Breast epithelium (tissue), 4 donors: ENCODE measurements at regions not wholly inside any gene's neighbourhood (a gene's known extent, or its start where the extent isn't known, plus 50 kb on each side); places are given as distances from the start of the nearest gene placed in this dataset.

Experiments
- DNase-seq, 2 donors: peaks; one replicate each; pipeline ENCODE4 v3.0.0-alpha.2; 2019; ENCODE audit warnings: low spot score in 2 of 2
- H3K27ac ChIP-seq, 2 donors: fragments of 200-600 bp; sonication (generic) in 1 of 2; one replicate each; pipeline ENCODE4 v1.5.1; 2016 to 2019; ENCODE audit warnings: mild to moderate bottlenecking in 1 of 2
- H3K27me3 ChIP-seq, 2 donors: fragments of 200-600 bp; sonication (generic) in 1 of 2; one replicate each; pipeline versions ENCODE4 v1.5.1 to v1.6.0; 2017 to 2019; ENCODE audit warnings: control low read depth in 1 of 2, mild to moderate bottlenecking in 1 of 2
- H3K36me3 ChIP-seq: fragments of 200-600 bp; one replicate; pipeline ENCODE4 v1.5.1; 2019
- H3K4me1 ChIP-seq, 2 donors: fragments of 200-600 bp; sonication (generic); one replicate each; pipeline ENCODE4 v1.5.1; 2016 to 2019; ENCODE audit warnings: control low read depth in 1 of 2
- H3K4me3 ChIP-seq, 3 donors: fragments of 200-600 bp; sonication (generic); 1 replicate in 2 of 3; 2 replicates in 1 of 3; pipeline ENCODE4 v1.5.1; 2016 to 2019; ENCODE audit warnings: mild to moderate bottlenecking in 3 of 3, moderate library complexity in 2 of 3
- H3K9me3 ChIP-seq, 2 donors: fragments of 200-600 bp; sonication (generic) in 1 of 2; one replicate each; pipeline ENCODE4 v1.5.1; 2016 to 2019; ENCODE audit warnings: control low read depth in 1 of 2
- POLR2A ChIP-seq: fragments of 450-650 bp; IDR thresholded peaks from one replicate; pipeline ENCODE4 v1.6.1; 2016; ENCODE audit warnings: antibody characterized with exemption, mild to moderate bottlenecking, moderate library complexity
- POLR2AphosphoS5 ChIP-seq, 3 donors: sonication (generic); formaldehyde crosslinking; IDR thresholded peaks; one replicate each; pipeline ENCODE4 v1.6.1; 2017; ENCODE audit warnings: antibody characterized with exemption in 3 of 3
- intact Hi-C: fragments of 100-400 bp; cut with DNase I; formaldehyde crosslinking; loops from one replicate; pipeline ENCODE4 v1.15.1; 2023; ENCODE audit warnings: low total_unique reads
- TF ChIP-seq, protein P1 (sequence below), 3 donors: fragments of 450-650 bp; IDR thresholded peaks; one replicate each; pipeline ENCODE4 v1.5.1; 2016 to 2017; ENCODE audit warnings: antibody characterized with exemption in 3 of 3, mild to moderate bottlenecking in 3 of 3, moderate library complexity in 3 of 3

DNA sequence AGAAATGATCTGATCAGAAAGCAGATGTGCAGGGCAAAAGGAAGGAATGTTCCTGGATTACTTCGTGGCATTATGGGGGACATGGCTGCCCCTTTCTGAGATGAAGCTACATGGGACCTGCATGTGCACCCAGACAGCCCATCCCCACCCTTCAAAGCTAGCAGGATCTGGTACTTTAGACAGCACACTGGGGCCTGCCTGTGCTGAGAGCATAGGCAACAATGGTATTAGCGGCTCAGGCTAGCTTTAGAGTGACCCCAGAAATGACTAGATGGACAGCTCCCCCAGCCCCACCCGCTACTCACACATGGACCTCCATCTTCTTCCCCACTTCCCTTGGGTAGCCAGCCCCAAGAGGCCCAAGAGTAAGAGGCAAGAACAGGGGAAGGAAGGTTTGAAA, 61.5 kb upstream of the NFE2L2 start:
- DNase-seq: no peak
- no peaks in the 10 kb centered on the region for H3K36me3 ChIP-seq
- TF ChIP-seq, protein P1, sequence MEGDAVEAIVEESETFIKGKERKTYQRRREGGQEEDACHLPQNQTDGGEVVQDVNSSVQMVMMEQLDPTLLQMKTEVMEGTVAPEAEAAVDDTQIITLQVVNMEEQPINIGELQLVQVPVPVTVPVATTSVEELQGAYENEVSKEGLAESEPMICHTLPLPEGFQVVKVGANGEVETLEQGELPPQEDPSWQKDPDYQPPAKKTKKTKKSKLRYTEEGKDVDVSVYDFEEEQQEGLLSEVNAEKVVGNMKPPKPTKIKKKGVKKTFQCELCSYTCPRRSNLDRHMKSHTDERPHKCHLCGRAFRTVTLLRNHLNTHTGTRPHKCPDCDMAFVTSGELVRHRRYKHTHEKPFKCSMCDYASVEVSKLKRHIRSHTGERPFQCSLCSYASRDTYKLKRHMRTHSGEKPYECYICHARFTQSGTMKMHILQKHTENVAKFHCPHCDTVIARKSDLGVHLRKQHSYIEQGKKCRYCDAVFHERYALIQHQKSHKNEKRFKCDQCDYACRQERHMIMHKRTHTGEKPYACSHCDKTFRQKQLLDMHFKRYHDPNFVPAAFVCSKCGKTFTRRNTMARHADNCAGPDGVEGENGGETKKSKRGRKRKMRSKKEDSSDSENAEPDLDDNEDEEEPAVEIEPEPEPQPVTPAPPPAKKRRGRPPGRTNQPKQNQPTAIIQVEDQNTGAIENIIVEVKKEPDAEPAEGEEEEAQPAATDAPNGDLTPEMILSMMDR (IDR thresholded peaks at IDR 0.05): no peak
- TF ChIP-seq POLR2AphosphoS5 (IDR thresholded peaks at IDR 0.05) (no peak), POLR2A (no peak)
- H3K4me3 ChIP-seq: no peak overlapping the region
- H3K4me1 ChIP-seq: no peaks in the 10 kb centered on the region
- peak overlapping the region; percentile 43 to 74 for H3K27ac ChIP-seq
- no peaks in the 10 kb centered on the region for H3K27me3 ChIP-seq
- intact Hi-C loops: no loop called here
- H3K9me3 ChIP-seq: no peaks in the 10 kb centered on the region

DNA sequence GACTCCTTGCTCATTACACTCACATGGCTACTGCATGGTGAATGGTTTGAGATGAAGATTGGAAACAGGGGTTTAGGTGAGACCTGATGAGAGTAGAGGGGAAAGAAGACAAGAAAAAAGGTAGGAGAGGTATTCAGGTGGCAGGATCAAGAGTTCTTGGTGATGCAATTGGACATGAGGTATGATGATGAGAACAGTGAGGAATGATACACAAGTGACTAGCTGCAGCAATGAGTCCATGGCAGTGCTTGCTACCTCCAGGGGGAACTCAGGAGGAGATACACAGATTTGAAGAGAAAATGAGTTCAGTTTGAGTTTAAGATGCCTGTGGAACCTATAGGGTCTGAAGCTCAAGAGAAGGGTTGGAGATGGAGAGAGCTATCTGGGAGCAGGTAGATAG, 62.1 kb upstream of the NFE2L2 start:
- Histone ChIP-seq H3K9me3 (no peaks in the 10 kb centered on the region), H3K27ac (peak overlapping the region; percentile 43 to 74), H3K4me1 (no peaks in the 10 kb centered on the region), H3K27me3 (no peaks in the 10 kb centered on the region), H3K4me3 (no peak overlapping the region), H3K36me3 (no peaks in the 10 kb centered on the region)
- intact Hi-C loops: no loop called here
- TF ChIP-seq POLR2AphosphoS5 (IDR thresholded peaks at IDR 0.05): no peak
- no peak for TF ChIP-seq POLR2A
- TF ChIP-seq, protein P1 (IDR thresholded peaks at IDR 0.05): no peak
- DNase-seq: no peak

DNA sequence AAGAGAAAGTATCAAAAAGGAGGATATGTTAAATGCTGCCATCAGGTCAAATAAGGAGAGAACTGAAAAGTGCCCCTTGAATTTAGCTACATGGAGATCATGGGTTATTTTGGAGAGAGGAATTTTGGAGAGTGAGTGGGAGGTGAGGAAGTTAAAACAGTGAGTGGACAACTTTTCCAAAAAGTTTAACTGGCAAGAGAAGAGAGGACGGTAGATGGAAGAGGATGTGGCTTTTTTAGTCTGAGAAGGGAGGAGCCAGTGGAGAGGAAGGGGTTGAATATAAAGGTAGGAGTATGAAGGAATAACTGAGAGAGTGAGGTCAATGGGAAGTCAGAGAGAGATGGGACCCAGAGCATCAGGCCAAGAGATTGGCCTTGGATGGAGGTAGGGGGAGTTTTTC, 62.5 kb upstream of the NFE2L2 start:
- Histone ChIP-seq H3K27ac (peak overlapping the region; percentile 0 to 74), H3K9me3 (no peaks in the 10 kb centered on the region), H3K36me3 (no peaks in the 10 kb centered on the region), H3K27me3 (no peaks in the 10 kb centered on the region), H3K4me1 (no peaks in the 10 kb centered on the region), H3K4me3 (no peak overlapping the region)
- DNase-seq: no peak
- TF ChIP-seq POLR2AphosphoS5 (IDR thresholded peaks at IDR 0.05) (no peak), POLR2A (no peak)
- TF ChIP-seq, protein P1 (IDR thresholded peaks at IDR 0.05): no peak
- intact Hi-C loops: no loop called here

DNA sequence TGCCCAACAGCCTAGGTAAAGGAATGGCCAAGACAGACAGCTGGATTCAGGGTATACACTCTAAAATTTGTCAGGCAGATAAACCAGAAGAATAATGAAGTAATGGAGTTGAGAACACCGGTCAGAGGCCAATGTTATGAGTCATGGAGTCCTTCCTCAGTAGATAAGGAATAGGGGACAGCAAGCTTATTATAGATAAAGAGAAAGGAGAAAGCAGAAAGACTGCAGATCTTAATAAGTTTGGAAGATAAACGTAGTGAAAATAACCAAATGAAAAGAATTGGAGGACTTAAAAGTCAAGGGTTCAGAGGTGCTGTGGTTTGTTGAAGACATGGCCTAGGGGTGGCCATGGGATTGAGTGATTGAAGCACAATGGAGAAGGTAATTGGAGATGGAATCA, 63.5 kb upstream of the NFE2L2 start:
- Histone ChIP-seq H3K4me1 (no peaks in the 10 kb centered on the region), H3K9me3 (no peaks in the 10 kb centered on the region), H3K4me3 (no peak overlapping the region), H3K36me3 (no peaks in the 10 kb centered on the region), H3K27ac (no peak overlapping the region), H3K27me3 (no peaks in the 10 kb centered on the region)
- TF ChIP-seq POLR2A: no peak
- DNase-seq: no peak
- intact Hi-C loops: no loop called here

DNA sequence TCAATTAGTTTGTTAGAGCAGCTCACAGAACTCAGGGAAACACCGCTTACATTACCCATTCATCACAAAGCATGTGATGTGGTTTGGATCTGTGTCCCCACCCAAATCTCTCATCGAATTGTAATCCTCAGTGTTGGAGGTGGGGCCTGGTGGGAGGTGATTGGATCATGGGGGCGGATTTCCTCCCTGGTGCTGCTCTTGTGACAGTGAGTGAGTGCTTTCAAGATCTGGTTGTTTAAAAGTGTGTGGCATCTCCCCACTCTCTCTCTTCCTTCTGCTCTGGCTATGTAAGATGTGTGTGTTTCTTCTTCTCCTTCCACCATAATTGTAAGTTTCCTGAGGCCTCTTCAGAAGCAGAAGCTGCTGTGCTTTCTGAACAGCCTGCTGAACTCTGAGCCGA, 63.5 kb upstream of the AGPS start:
- Histone ChIP-seq H3K4me3 (no peak overlapping the region), H3K27me3 (no peaks in the 10 kb centered on the region), H3K9me3 (no peaks in the 10 kb centered on the region), H3K27ac (no peak overlapping the region), H3K36me3 (no peaks in the 10 kb centered on the region), H3K4me1 (no peaks in the 10 kb centered on the region)
- TF ChIP-seq, protein P1 (IDR thresholded peaks at IDR 0.05): no peak
- TF ChIP-seq POLR2A (no peak), POLR2AphosphoS5 (IDR thresholded peaks at IDR 0.05) (no peak)
- intact Hi-C loops: no loop called here
- DNase-seq: no peak

DNA sequence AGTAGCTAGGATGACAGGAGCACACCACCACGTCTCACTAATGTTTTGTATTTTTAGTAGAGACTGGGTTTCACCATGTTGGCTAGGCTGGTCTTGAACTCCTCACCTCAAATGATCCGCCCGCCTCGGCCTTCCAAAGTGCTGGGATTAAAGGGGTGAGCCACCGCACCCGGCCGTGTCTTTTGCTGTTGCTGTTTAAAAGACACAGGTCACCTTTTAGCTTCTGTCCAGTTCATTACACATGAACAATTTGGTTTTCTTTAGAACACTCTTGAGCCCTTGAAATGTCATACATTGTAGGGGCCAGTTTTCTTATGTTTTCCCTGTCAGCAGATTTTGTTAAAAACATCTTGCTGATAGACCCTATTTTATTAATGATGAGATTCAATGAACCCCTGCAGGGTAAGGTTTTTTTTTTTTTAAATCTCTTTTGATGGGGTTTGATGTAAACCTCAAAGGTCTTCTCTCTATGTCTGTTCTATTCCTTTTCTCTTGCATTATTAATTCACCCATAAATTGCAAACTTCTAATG, 61.0 kb upstream of the AGPS start:
- Histone ChIP-seq H3K27me3 (no peaks in the 10 kb centered on the region), H3K4me3 (no peak overlapping the region), H3K36me3 (no peaks in the 10 kb centered on the region), H3K4me1 (no peaks in the 10 kb centered on the region), H3K9me3 (no peaks in the 10 kb centered on the region), H3K27ac (no peak overlapping the region)
- no peak for DNase-seq
- intact Hi-C loops: loop anchor here (5.0 kb wide), 1 partner anchor 169 kb away; no protein-coding TSS in a partner anchor
- TF ChIP-seq, protein P1 (IDR thresholded peaks at IDR 0.05): no peak
- no peak for TF ChIP-seq POLR2A
- no peak for TF ChIP-seq POLR2AphosphoS5 (IDR thresholded peaks at IDR 0.05)
